Epidermal melanocyte (primary cell): ENCODE measurements at regions not wholly inside any gene's neighbourhood (a gene's known extent, or its start where the extent isn't known, plus 50 kb on each side); places are given as distances from the start of the nearest gene placed in this dataset.
"Not testable (repeated sequence)": the region's sequence is repeated elsewhere in the genome, so short reads cannot be mapped to it uniquely, and the experiment has no call there.

Source experiments
- DNase-seq: peaks from one replicate; pipeline ENCODE4 v3.0.0; 2011; ENCODE audit warnings: low spot score; ENCODE audit not compliant: insufficient read length

- DNase-seq, result not testable (repeated sequence)
Observed at GRCh38 chr1:120240181-120240580, 63.9 kb upstream of the SEC22B start.

- DNase-seq, result not testable (repeated sequence)
Observed at GRCh38 chr1:120239351-120239750, 63.0 kb upstream of the SEC22B start.

- DNase-seq, result not testable (repeated sequence)
Observed at GRCh38 chr1:120238867-120239266, 62.5 kb upstream of the SEC22B start.

- not testable (repeated sequence) for DNase-seq
Observed at GRCh38 chr1:120233661-120234018, 57.3 kb upstream of the SEC22B start.

- DNase-seq, result not testable (repeated sequence)
Observed at GRCh38 chr1:120232834-120233660, 56.7 kb upstream of the SEC22B start.

- not testable (repeated sequence) for DNase-seq
Observed at GRCh38 chr1:120229835-120230234, 53.5 kb upstream of the SEC22B start.
